Activated naive CD8-positive, alpha-beta T cell treated with anti-CD3 and anti-CD28 coated beads, Interleukin-2, amount 50 U/mL, for 24 hours (primary cell): ENCODE measurements at regions not wholly inside any gene's neighbourhood (a gene's known extent, or its start where the extent isn't known, plus 50 kb on each side); places are given as distances from the start of the nearest gene placed in this dataset.

Experiments used
- ATAC-seq: fragments of 150-1000 bp; cut with Tn5 transposase; one replicate; pipeline ENCODE4 v1.10.0; 2021
- DNase-seq: peaks from one replicate; pipeline ENCODE4 v3.0.0; 2021
- H3K27ac Mint-ChIP-seq: one replicate; pipeline ENCODE4 v1.8.0; 2021; ENCODE audit warnings: mild to moderate bottlenecking, mixed read lengths
- H3K27me3 Mint-ChIP-seq: one replicate; pipeline ENCODE4 v1.8.0; 2021; ENCODE audit warnings: mixed read lengths
- H3K36me3 Mint-ChIP-seq: one replicate; pipeline ENCODE4 v1.8.0; 2021; ENCODE audit warnings: low read depth, mixed read lengths
- H3K4me1 Mint-ChIP-seq: one replicate; pipeline ENCODE4 v1.8.0; 2021; ENCODE audit warnings: mixed read lengths
- H3K4me3 Mint-ChIP-seq: one replicate; pipeline ENCODE4 v1.8.0; 2021; ENCODE audit warnings: mild to moderate bottlenecking, moderate library complexity, mixed read lengths
- H3K9me3 Mint-ChIP-seq: one replicate; pipeline ENCODE4 v1.8.0; 2021; ENCODE audit warnings: mixed read lengths

GRCh38 chr10:131841661-131842139 is 59.1 kb upstream of the PPP2R2D start:
- no peaks in the 10 kb centered on the region for H3K4me1 Mint-ChIP-seq
- no peaks in the 10 kb centered on the region for H3K27me3 Mint-ChIP-seq
- no peak for DNase-seq
- no peaks in the 10 kb centered on the region for H3K36me3 Mint-ChIP-seq
- H3K4me3 Mint-ChIP-seq: no peak overlapping the region
- no peak for ATAC-seq
- H3K27ac Mint-ChIP-seq: no peak overlapping the region
- no peaks in the 10 kb centered on the region for H3K9me3 Mint-ChIP-seq

GRCh38 chr10:131842351-131843088 is 58.3 kb upstream of the PPP2R2D start:
- Mint-ChIP-seq H3K9me3 (no peaks in the 10 kb centered on the region), H3K27me3 (no peaks in the 10 kb centered on the region), H3K27ac (no peak overlapping the region), H3K36me3 (no peaks in the 10 kb centered on the region), H3K4me3 (no peak overlapping the region), H3K4me1 (no peaks in the 10 kb centered on the region)
- ATAC-seq (no peak), DNase-seq (no peak)

- no peaks in the 10 kb centered on the region for H3K36me3 Mint-ChIP-seq
- no peak for DNase-seq
Observed at GRCh38 chr10:131843089-131843595, 57.7 kb upstream of the PPP2R2D start.

GRCh38 chr10:131843881-131844284 is 56.9 kb upstream of the PPP2R2D start:
- DNase-seq: no peak
- no peak overlapping the region for H3K27ac Mint-ChIP-seq
- no peaks in the 10 kb centered on the region for H3K9me3 Mint-ChIP-seq

More at GRCh38 chr10:131843089-131843595, 57.7 kb upstream of the PPP2R2D start:
- Mint-ChIP-seq H3K9me3 (no peaks in the 10 kb centered on the region), H3K4me1 (no peaks in the 10 kb centered on the region), H3K4me3 (no peak overlapping the region), H3K27ac (no peak overlapping the region), H3K27me3 (no peaks in the 10 kb centered on the region)
- no peak for ATAC-seq

GRCh38 chr10:131844529-131845084 is 56.2 kb upstream of the PPP2R2D start:
- Mint-ChIP-seq H3K4me3 (no peak overlapping the region), H3K9me3 (no peaks in the 10 kb centered on the region), H3K27ac (no peak overlapping the region), H3K36me3 (no peaks in the 10 kb centered on the region), H3K4me1 (no peaks in the 10 kb centered on the region), H3K27me3 (no peaks in the 10 kb centered on the region)
- DNase-seq (no peak), ATAC-seq (no peak)

More at GRCh38 chr10:131843881-131844284, 56.9 kb upstream of the PPP2R2D start:
- H3K27me3 Mint-ChIP-seq: no peaks in the 10 kb centered on the region
- H3K4me3 Mint-ChIP-seq: no peak overlapping the region
- ATAC-seq: no peak
- H3K36me3 Mint-ChIP-seq: no peaks in the 10 kb centered on the region
- H3K4me1 Mint-ChIP-seq: no peaks in the 10 kb centered on the region

GRCh38 chr10:131845505-131846239 is 55.1 kb upstream of the PPP2R2D start:
- Mint-ChIP-seq H3K9me3 (no peaks in the 10 kb centered on the region), H3K27ac (no peak overlapping the region)

GRCh38 chr10:131846240-131847101 is 54.3 kb upstream of the PPP2R2D start:
- H3K36me3 Mint-ChIP-seq: no peaks in the 10 kb centered on the region
- ATAC-seq: no peak
- H3K27me3 Mint-ChIP-seq: no peaks in the 10 kb centered on the region
- no peak overlapping the region for H3K4me3 Mint-ChIP-seq
- no peak for DNase-seq
- no peaks in the 10 kb centered on the region for H3K4me1 Mint-ChIP-seq
- no peak overlapping the region for H3K27ac Mint-ChIP-seq
- H3K9me3 Mint-ChIP-seq: peaks cover 4% of the 10 kb centered on the region

More at GRCh38 chr10:131845505-131846239, 55.1 kb upstream of the PPP2R2D start:
- Mint-ChIP-seq H3K27me3 (no peaks in the 10 kb centered on the region), H3K4me1 (no peaks in the 10 kb centered on the region), H3K36me3 (no peaks in the 10 kb centered on the region), H3K4me3 (no peak overlapping the region)
- ATAC-seq (no peak), DNase-seq (no peak)

- DNase-seq (no peak), ATAC-seq (no peak)
- Mint-ChIP-seq H3K27ac (no peak overlapping the region), H3K9me3 (peaks cover 4% of the 10 kb centered on the region), H3K27me3 (no peaks in the 10 kb centered on the region), H3K4me1 (no peaks in the 10 kb centered on the region), H3K4me3 (no peak overlapping the region), H3K36me3 (no peaks in the 10 kb centered on the region)
Observed at GRCh38 chr10:131847241-131847783, 53.5 kb upstream of the PPP2R2D start.

- Mint-ChIP-seq H3K4me3 (no peak overlapping the region), H3K9me3 (peaks cover 4% of the 10 kb centered on the region), H3K27me3 (no peaks in the 10 kb centered on the region), H3K4me1 (no peaks in the 10 kb centered on the region), H3K36me3 (no peaks in the 10 kb centered on the region), H3K27ac (no peak overlapping the region)
- no peak for DNase-seq
- ATAC-seq: no peak
Observed at GRCh38 chr10:131848296-131848695, 52.5 kb upstream of the PPP2R2D start.

GRCh38 chr10:131848741-131849590 is 51.8 kb upstream of the PPP2R2D start:
- ATAC-seq (no peak), DNase-seq (no peak)
- Mint-ChIP-seq H3K4me3 (no peak overlapping the region), H3K9me3 (peaks cover 4% of the 10 kb centered on the region), H3K27ac (no peak overlapping the region), H3K4me1 (no peaks in the 10 kb centered on the region), H3K36me3 (no peaks in the 10 kb centered on the region), H3K27me3 (no peaks in the 10 kb centered on the region)

GRCh38 chr10:131849591-131850382 is 51.0 kb upstream of the PPP2R2D start:
- Mint-ChIP-seq H3K27me3 (no peaks in the 10 kb centered on the region), H3K27ac (no peak overlapping the region), H3K4me3 (no peak overlapping the region), H3K9me3 (peaks cover 4% of the 10 kb centered on the region), H3K36me3 (no peaks in the 10 kb centered on the region), H3K4me1 (no peaks in the 10 kb centered on the region)
- no peak for DNase-seq
- ATAC-seq: no peak

- Mint-ChIP-seq H3K9me3 (peaks cover 4% of the 10 kb centered on the region), H3K27ac (no peak overlapping the region), H3K36me3 (no peaks in the 10 kb centered on the region), H3K27me3 (no peaks in the 10 kb centered on the region), H3K4me1 (no peaks in the 10 kb centered on the region), H3K4me3 (no peak overlapping the region)
- no peak for ATAC-seq
- DNase-seq: no peak
Observed at GRCh38 chr10:131850383-131850870, 50.4 kb upstream of the PPP2R2D start.
